Hindlimb muscle (tissue), 1 donor: ENCODE measurements at regions not wholly inside any gene's neighbourhood (a gene's known extent, or its start where the extent isn't known, plus 50 kb on each side); places are given as distances from the start of the nearest gene placed in this dataset.

Source experiments
- DNase-seq: peaks from one replicate; pipeline ENCODE4 v3.0.0-alpha.2; 2013

GRCh38 chr12:89253488-89253887, 98.8 kb downstream of the DUSP6 start:
- no peak for DNase-seq

DNA sequence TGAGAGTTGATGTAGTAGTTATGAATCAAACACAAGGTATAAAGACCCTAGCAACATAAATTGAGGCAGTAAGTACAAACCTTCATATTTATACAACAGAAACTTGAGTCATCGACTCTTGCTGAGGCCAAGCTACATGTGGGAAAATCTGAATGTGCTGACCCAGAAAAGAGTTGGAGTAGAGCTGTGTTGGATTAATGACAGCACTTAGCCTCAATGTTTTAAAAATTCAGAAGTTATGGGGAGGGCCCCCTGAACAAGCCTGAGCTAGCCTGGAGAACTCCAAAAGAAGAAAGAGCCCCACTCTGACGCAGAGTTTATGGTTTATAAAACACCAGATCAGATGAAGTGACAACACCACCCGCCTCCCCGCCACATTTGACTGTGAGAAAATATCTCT, 100.0 kb downstream of the DUSP6 start:
- peak; percentile 38 for DNase-seq

DNA sequence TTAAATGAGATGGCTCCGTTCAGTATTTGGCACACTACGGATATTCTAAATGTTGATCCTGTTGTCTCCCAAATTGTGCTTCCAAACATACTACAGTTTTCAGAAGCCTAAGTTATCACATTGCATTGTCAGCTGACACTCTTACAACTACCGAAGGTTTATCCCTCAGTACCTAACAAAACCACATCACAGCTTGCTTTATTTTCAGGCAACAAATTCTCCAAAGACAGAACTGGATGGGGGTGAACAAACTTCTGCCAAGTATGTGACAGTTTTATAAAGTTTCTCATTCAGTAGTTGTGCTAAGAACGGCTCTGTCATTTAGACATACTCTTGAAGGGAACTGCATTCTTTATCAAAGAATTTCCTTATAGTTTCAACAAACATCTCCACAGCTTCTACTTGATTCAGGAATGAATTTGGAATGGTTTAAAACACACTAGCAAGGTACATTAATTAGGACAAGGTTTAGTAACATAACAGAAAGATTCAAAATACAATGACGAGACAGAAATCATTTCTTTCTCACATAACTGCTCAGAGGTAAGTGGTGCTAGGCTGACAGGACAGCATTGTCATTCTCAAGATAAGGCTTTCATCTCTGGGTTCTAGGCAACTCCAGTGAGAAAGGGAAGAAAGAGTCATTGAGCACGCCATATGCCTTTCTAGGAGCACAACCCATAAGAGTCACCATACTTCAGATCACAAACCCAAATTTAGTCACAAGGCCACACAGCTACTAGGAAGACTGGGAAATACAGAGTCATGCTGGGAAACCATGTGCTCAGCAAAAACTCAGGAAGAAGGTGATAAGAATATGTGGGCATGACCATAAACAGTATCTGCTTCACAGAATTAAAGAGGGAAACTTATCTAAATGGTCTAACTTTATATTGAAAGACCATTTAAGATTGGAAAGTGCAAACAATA, 100.7 kb downstream of the DUSP6 start:
- DNase-seq, result no peak

GRCh38 chr12:89250636-89251035, 101.7 kb downstream of the DUSP6 start:
- DNase-seq, result no peak

DNA sequence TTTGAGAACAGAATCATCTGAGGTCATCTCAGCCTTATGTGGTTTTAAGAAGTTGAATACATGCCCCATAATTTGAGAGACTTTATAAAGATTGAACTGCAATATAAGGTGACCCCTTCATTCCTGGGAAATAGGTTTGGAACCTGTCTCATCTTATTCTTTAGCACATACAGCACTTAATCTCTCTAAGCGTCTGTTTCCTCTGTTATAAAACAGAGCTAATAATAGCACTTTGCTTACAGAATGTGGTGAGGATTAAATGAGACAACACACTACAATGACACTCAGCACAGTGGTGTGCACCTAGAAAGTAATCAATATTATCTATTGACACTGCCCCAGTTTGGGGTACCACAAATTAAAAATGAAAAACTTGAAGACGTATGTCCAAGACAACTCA, 102.1 kb downstream of the DUSP6 start:
- DNase-seq, result no peak

DNA sequence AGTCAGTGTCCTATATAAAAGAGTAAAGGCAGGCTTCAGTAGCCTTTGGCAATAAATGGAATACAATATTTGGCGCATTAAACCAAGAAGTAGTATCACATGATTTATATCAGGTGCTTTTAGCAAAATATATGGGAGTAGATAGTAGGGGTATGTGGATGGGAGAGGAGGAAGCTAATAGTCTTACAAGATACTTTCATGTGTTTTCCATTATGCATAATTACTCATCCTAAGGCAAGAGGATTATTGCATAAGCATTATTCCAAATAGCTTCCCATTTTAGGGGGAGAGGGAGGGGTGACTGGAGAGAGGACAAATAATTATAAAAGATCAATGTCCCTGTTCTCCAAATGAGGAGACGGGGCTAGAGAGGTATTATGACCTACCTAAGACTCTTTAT, 104.3 kb downstream of the DUSP6 start:
- no peak for DNase-seq

DNA sequence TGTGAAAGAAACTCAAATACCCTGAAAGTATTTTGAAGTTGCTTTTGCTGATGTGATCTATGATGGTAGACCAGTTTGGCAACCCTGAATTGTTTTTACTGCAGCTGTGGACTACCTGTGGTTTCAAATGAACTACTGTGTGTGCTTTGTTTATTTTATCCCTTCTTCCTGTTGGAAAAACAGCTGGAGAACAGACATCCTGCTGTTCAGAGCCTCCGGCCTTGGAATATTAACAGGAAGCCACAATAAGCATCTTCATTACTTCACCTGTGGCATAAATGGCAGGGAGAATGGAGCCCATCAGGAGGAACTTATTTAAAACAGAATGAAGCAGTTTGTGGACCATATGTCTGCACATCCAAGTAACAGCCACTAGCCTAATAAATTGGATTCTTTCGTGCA, 104.8 kb downstream of the DUSP6 start:
- no peak for DNase-seq

DNA sequence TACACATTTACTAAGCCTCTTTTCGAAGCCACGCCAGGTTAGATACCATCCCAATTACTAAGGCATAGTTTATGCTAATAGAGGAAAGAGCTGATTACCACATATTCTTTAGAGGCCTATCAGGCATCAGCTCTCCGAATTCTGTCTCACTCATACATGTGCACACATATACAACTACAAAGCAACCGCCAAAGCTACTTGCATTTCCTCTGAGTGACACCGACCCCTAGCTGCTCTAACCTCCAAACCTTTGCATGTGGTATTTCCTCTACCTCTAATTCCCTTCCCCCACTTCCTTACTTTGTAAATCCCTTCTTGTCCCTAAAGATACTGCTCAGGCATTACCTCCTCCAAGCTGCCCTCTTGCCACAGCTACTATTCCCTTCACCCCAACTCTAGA, 107.2 kb downstream of the DUSP6 start:
- no peak for DNase-seq

- DNase-seq, result no peak
Measured at GRCh38 chr12:89244536-89244935, 107.8 kb downstream of the DUSP6 start.

DNA sequence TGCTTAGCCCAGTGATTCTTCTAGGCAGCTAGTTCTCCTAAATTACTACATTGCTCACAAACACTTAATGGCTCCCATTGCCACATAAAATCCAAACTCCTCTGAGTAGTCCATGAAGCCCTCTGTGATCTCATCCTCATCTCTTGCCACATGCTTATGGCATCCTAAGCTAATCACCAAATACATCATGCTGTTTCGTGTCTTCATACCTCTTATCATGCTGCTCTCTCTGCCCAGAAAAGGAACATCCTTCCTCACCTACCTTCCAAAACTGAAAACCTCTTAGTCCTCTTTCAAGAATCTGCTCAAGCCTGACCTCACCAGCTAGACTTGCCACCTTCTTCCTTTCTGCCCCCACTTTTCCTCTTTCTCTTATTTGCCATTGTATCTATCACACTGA, 108.5 kb downstream of the DUSP6 start:
- no peak for DNase-seq

DNA sequence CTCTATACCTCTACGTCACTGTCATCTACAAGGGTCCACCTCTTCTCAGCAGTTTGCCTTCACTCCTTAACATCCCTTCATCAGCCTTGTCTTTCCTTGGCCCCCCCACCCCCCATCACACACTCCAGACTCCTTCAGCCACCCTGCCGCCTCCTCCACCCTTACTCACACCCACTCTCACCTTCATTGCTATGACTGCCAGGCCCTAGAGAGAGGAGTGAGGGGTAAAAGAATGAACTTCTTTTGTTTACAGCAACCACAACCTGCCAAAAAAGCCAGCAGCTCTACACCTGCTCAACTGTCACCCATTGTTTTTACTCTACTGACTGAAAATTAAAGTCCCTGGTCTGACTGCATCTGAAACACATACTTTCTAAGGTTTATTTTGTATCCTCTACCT, 112.8 kb downstream of the DUSP6 start:
- DNase-seq, result no peak

GRCh38 chr12:89238593-89238992, 113.7 kb downstream of the DUSP6 start:
- DNase-seq, result no peak

DNA sequence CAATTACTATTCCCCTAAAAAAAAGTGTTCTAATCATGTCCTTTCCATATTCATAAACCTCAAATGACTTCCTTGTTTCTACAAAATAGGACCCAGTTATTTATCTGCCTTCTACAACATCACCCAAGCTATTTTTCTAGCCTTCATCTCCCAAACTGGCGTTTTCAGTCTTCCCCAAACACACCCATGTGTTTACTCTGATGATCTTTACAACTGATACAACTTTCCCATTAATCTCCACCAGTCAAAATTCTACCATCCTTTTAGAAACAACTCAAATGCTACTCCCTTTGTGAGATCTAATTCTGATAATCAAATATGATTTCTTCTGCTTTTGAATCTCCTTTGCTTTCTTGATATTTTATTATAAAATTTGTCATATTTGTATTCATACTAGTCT, 114.5 kb downstream of the DUSP6 start:
- no peak for DNase-seq

DNA sequence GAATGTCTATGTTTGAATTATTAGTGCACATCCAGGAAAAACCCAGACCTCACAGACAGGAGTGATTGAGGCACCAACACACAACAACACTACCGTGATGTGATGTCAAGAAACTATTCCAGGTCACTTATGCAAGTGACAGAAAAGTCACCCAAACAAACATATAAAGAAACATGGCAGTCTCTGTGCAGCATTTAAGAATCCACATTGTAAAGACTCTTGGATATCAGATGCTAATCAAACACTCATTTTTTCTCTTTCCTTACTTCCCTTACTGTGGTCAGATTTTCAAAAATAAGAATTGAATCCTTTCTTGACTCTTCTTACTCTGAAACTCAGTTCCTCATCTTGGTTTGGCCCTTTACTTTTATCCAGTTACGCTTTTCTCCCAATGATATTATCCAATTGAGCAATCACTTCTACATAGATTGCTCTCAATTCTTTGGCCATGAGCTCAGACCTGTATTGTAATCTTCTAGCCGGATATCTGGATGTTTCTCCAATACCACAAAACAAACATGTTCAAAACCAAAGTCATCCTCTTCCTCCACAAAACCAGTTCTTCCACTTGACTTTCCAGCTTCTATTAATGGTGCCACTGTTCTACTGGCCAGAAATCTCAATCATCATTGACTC, 115.4 kb downstream of the DUSP6 start:
- no peak for DNase-seq

- no peak for DNase-seq
Measured at GRCh38 chr12:89236237-89236636, 116.1 kb downstream of the DUSP6 start.

- DNase-seq, result no peak
Measured at GRCh38 chr12:89235189-89235993, 116.9 kb downstream of the DUSP6 start.

DNA sequence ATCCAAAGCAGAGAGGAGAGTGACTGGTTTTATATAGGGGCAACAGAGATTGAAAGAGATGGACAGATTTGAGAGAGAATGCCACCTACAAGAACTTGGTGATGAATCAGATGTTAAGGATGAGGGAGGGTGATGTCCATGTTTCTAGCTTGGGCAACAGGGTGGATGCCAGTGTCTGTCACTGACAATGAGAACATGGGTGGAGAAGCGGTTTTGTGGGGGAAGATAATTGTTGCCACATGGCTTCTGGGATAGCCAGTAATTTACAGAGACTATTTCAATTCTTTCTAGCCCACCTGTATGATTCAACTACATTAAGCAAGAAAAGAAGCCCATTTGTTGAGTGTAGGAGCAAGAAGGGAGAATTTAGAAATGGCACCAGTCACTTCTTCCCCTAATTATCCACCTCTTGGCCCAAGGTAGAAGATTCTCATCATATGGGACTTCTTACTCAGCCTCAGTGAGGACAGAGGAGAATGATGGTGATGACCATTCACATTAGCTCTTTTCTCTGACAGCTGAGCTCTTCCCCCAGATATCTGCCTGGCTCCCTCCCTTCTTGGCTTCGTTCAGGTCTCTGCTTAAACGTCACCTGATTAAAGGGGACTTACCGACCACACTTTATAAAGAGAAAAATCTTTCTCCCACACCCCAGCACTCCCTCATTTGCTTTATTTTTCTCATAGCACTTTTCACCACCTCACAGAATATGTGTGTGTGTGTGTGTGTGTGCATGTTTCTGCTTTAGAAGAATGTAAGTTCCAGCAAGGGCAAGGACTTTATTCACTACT, 117.8 kb downstream of the DUSP6 start:
- no peak for DNase-seq

- DNase-seq, result no peak
Measured at GRCh38 chr12:89231686-89232085, 120.6 kb downstream of the DUSP6 start.

- no peak for DNase-seq
Measured at GRCh38 chr12:89230376-89231315, 121.7 kb downstream of the DUSP6 start.

GRCh38 chr12:89228491-89228890, 123.8 kb downstream of the DUSP6 start:
- DNase-seq, result no peak

GRCh38 chr12:89227774-89228173, 124.5 kb downstream of the DUSP6 start:
- DNase-seq, result no peak
